GM19035 (cell line): ENCODE measurements at regions not wholly inside any gene's neighbourhood (a gene's known extent, or its start where the extent isn't known, plus 50 kb on each side); places are given as distances from the start of the nearest gene placed in this dataset.

ENCODE experiments used
- ATAC-seq: cut with Tn5 transposase; IDR thresholded peaks from one replicate; pipeline ENCODE4 v1.9.1; 2021; ENCODE audit not compliant: unreplicated experiment

GRCh38 chr9:18137815-18138214 lies 336.1 kb upstream of the ADAMTSL1 start:
- no peak for ATAC-seq

- no peak for ATAC-seq
Measured at GRCh38 chr9:18138656-18139055, 335.3 kb upstream of the ADAMTSL1 start.

GRCh38 chr9:18141681-18142080 lies 332.3 kb upstream of the ADAMTSL1 start:
- ATAC-seq, result no peak

- ATAC-seq, result no peak
Measured at GRCh38 chr9:18143073-18143745, 330.7 kb upstream of the ADAMTSL1 start.

- no peak for ATAC-seq
Measured at GRCh38 chr9:18146329-18146728, 327.6 kb upstream of the ADAMTSL1 start.

- ATAC-seq, result no peak
Measured at GRCh38 chr9:18149471-18150011, 324.4 kb upstream of the ADAMTSL1 start.

- ATAC-seq, result no peak
Measured at GRCh38 chr9:18154661-18155060, 319.3 kb upstream of the ADAMTSL1 start.

- ATAC-seq, result no peak
Measured at GRCh38 chr9:18159254-18159653, 314.7 kb upstream of the ADAMTSL1 start.

- ATAC-seq, result no peak
Measured at GRCh38 chr9:18163146-18163545, 310.8 kb upstream of the ADAMTSL1 start.

- ATAC-seq, result no peak
Measured at GRCh38 chr9:18167733-18168132, 306.2 kb upstream of the ADAMTSL1 start.

- no peak for ATAC-seq
Measured at GRCh38 chr9:18173923-18174322, 300.0 kb upstream of the ADAMTSL1 start.

- ATAC-seq, result no peak
Measured at GRCh38 chr9:18182636-18183035, 291.3 kb upstream of the ADAMTSL1 start.

- no peak for ATAC-seq
Measured at GRCh38 chr9:18183974-18184373, 290.0 kb upstream of the ADAMTSL1 start.

- no peak for ATAC-seq
Measured at GRCh38 chr9:18184401-18184800, 289.6 kb upstream of the ADAMTSL1 start.

GRCh38 chr9:18185196-18185595 lies 288.8 kb upstream of the ADAMTSL1 start:
- ATAC-seq, result no peak

GRCh38 chr9:18188971-18189370 lies 285.0 kb upstream of the ADAMTSL1 start:
- no peak for ATAC-seq

- no peak for ATAC-seq
Measured at GRCh38 chr9:18189871-18190670, 283.9 kb upstream of the ADAMTSL1 start.

- ATAC-seq, result no peak
Measured at GRCh38 chr9:18190671-18191374, 283.1 kb upstream of the ADAMTSL1 start.

GRCh38 chr9:18194316-18194715 lies 279.6 kb upstream of the ADAMTSL1 start:
- ATAC-seq, result no peak

GRCh38 chr9:18195223-18195622 lies 278.7 kb upstream of the ADAMTSL1 start:
- ATAC-seq, result no peak

GRCh38 chr9:18202924-18203323 lies 271.0 kb upstream of the ADAMTSL1 start:
- no peak for ATAC-seq

- ATAC-seq, result no peak
Measured at GRCh38 chr9:18207735-18208134, 266.2 kb upstream of the ADAMTSL1 start.
